GM13976 (cell line): ENCODE measurements at regions not wholly inside any gene's neighbourhood (a gene's known extent, or its start where the extent isn't known, plus 50 kb on each side); places are given as distances from the start of the nearest gene placed in this dataset.

ENCODE experiments used
- DNase-seq: peaks from one replicate; pipeline ENCODE4 v3.0.0; 2012; ENCODE audit warnings: low spot score
- in situ Hi-C: fragments of 300-500 bp; cut with MboI; formaldehyde crosslinking; loops from one replicate; pipeline ENCODE4 v1.12.0; 2022; ENCODE audit warnings: low sequenced_read_pairs, mixed read lengths, inconsistent platforms; ENCODE audit not compliant: unreplicated experiment
- TF ChIP-seq, protein P1 (sequence below): IDR thresholded peaks from 2 replicates; pipeline ENCODE4 v1.5.1; 2012; ENCODE audit warnings: borderline replicate concordance, mild to moderate bottlenecking; ENCODE audit not compliant: insufficient read depth; ENCODE audit errors: extremely low read depth, missing control alignments, control extremely low read depth

DNA sequence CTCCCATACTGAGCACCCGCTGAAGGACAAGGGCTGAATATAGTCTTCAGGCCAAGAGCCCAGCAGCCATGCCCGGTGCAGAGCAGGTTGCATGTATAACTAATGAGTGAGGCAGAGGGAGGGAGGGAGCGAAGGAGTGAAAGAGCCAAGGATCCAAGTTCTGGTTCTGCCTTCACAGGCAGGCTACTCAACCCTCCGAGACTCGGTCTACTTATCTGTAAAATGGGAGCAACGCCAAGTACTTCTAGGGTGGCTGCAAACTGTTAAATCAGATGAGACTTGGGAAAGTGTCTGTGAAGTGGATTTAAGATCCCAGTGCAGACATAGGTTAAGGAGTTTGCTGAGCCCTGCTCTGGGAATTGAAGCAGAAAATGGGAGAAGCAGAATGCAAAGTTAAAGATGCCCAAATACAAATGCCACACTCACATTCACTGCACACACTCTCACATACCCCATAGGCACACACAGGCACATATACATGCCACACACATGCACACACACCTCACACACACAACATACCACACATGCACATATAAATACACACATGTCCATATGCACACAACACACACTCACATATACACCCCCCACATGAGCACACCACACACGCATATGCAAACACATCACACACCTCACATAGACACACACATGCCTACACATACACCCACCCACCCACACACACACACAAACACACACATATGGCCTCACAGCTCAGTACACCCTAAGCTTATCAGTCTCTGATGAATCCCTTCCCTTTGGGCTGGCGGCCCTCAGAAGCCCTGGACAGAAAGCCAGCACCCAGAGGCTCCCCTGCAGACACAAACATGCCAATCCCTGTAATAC, 76.7 kb downstream of the PITPNM2 start:
- in situ Hi-C loops, result no loop called here
- TF ChIP-seq, protein P1, sequence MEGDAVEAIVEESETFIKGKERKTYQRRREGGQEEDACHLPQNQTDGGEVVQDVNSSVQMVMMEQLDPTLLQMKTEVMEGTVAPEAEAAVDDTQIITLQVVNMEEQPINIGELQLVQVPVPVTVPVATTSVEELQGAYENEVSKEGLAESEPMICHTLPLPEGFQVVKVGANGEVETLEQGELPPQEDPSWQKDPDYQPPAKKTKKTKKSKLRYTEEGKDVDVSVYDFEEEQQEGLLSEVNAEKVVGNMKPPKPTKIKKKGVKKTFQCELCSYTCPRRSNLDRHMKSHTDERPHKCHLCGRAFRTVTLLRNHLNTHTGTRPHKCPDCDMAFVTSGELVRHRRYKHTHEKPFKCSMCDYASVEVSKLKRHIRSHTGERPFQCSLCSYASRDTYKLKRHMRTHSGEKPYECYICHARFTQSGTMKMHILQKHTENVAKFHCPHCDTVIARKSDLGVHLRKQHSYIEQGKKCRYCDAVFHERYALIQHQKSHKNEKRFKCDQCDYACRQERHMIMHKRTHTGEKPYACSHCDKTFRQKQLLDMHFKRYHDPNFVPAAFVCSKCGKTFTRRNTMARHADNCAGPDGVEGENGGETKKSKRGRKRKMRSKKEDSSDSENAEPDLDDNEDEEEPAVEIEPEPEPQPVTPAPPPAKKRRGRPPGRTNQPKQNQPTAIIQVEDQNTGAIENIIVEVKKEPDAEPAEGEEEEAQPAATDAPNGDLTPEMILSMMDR, result no peak
- DNase-seq, result no peak

DNA sequence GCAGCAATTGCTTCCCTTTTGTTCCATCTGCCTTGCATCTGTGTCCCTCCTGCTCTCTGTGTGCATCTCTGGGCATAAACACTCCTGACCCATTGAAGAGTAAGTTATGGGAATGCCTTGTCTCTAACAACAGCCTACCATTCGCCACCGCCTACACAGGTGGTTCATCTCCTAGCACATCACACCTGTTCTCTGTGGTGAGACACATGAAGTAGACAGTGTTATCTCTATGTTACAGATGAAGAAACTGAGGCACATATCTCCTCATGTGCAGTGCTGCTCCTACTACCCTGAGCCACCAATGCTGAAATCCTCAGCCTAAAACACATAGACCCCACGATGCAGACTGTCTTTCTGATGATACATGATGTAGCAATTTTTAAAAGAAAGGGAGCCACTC, 77.6 kb downstream of the PITPNM2 start:
- in situ Hi-C loops, result no loop called here
- TF ChIP-seq, protein P1, result no peak
- DNase-seq, result no peak

DNA sequence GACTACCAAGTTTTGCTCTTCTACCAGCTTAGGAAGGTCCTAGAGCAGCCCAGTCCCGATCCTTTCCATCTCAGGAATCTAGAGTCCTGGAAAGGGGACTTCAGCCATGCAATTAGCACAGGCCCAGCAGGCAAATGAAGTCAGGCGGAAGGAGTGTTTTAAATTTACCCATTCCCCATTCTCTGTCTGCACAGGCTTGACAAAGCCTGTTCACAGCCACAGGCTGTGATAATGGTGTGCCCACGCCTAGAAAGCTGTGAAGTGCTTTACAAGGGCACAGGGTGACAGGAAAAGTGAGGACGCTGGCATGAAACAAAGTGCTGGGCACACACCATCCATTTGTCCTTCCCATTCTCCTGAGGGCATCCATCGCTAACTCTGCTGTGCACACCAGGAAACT, 79.0 kb downstream of the PITPNM2 start:
- no peak for DNase-seq
- TF ChIP-seq, protein P1, result no peak
- in situ Hi-C loops, result no loop called here

DNA sequence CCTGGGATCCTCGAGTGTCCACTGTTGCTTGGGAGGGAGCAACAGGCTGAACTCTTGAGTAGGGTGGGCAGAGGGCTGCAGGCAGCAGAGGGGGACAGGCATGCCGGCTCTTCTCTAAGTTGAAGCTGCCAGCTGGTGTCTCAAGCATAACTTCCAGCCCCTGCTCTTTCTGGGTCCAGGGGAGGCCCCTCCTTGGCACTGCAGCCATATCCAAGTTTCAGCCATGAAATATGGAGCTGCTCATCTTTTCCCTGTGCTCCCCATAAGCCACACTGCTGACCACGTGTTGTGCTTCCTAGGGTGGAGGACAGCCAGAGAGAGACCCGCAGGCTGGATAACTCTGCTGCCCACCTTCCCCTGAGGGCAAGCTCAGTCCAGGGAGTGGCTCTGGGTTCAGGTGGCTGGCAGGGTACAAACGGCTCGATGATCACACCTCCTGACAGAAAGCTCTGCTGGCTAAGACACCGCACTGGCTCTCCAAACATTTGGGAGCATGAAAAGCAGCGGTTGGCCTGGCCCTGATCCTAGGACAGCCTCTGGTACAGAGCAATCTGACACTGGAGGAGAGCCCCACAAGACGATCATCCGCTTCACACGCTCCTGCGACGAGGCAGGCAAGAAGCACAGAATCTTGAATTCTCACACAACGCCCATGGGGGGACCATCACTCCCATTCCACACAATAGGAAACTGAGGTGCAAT, 79.6 kb downstream of the PITPNM2 start:
- in situ Hi-C loops, result no loop called here
- no peak for DNase-seq
- TF ChIP-seq, protein P1, result no peak

DNA sequence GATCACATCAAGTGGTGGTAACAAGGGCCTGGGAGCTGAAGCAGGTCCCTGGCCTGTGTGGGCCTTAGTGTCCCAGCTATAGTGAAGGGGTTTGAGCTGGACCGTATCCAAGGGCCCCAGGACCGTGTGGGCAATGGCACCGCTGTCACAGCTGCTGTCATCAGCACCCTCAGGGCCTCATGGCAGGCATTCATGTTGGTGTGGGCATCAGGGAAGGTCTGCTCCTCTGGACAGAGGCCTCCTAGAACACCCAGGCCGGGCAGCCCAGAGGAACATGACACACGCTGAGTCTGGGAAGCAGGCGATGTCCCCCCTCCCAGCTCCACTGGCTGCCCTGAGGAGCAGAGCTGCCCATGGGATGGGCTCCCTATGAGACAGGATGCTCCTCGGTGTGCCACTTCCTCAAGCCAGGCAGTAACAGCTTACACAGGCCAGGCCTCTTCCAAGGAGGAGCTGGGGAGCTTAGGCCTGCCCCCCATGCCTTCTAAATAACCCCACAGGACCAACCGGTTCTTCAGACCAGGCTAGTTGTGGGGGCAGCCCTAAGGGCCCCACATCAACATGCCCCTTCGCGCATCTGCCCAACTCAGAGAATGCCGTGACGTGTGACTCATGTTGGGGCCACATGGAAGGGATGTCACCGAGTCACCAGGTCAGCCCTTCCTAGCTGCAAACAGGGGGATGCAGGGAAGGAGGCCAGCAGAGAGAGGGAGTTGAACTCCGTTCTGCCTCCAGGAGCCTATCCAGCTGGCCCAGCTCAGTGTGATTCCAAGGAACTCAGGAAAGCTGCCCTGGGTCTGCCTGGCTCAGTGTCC, 80.4 kb downstream of the PITPNM2 start:
- in situ Hi-C loops, result no loop called here
- no peak for DNase-seq
- TF ChIP-seq, protein P1, result no peak

DNA sequence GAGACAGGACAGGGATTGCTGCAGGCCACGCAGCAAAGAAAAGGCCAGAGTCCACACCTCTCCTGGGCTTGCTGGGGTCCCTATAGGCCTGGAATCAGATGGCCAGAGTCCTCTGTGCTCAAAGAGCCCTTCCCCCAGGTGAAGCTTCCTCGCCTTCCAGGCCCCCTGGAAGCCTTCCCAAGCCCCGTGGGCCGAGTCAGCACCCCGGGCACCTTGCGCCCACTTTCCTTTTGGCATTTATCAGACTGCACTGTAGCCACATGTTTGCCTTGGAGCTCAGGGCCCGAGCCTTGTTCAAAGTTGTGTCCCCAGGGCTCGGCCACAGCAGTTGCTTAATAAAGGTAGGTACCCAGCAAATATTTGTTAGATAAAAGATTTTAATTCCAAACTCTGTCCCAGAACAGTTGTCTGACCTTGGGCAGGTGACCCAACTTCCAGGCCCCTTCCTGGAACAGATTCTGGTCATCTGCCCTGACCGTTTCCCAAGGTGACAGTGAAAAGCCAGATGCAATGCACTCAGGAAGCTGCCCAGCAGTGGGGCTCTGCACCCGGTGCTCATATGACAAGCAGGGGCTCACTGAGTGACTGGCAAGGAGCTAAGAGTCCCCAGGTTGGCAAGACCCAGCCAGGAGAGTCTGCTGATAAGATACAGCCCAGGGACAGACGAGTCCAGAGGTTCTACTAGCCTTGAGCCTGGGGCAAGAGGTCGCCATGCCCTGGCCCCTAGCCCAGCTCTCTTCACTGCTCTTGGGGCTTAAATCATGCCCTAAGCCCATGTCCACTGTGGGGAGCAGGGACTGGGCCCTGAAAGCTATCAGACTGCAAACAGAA, 81.2 kb downstream of the PITPNM2 start:
- DNase-seq, result no peak
- TF ChIP-seq, protein P1, result no peak
- in situ Hi-C loops, result no loop called here
